ENCODE measurements at regions not wholly inside any gene's neighbourhood (a gene's known extent, or its start where the extent isn't known, plus 50 kb on each side); places are given as distances from the start of the nearest gene placed in this dataset.

DNA sequence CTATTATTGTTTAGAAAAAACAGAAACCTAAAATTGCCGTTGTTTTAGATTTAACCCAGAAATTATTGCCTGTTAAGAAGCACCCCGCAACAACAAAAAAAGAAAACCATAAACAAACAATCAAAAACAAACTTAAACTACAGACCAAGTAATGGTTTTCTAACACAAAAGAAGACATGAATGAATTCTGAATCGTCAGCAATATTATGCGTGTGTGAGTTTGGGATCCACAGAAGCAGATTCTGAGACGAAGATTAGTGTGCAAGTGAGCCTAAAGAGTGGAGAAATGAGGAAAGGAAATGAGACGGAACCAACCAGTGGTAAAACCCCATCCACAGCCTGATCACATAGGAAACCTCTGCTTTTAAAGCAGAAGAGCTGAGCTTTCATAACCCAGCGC lies 1514.9 kb upstream of the PIK3C3 start:
- H3K27ac Mint-ChIP-seq: no peak overlapping the region
- H3K9me3 Mint-ChIP-seq: peaks cover 4% of the 10 kb centered on the region
- H3K4me3 Mint-ChIP-seq: no peak overlapping the region
- no peaks in the 10 kb centered on the region for H3K4me1 Mint-ChIP-seq (ENCODE audit: low read depth)
- H3K27me3 Mint-ChIP-seq (ENCODE audit: insufficient read depth): no peaks in the 10 kb centered on the region
- no peaks in the 10 kb centered on the region for H3K36me3 Mint-ChIP-seq (ENCODE audit: low read depth)
- intact Hi-C loops (cut with micrococcal nuclease): no loop called here
- no peak for DNase-seq (ENCODE audit: low spot score)

DNA sequence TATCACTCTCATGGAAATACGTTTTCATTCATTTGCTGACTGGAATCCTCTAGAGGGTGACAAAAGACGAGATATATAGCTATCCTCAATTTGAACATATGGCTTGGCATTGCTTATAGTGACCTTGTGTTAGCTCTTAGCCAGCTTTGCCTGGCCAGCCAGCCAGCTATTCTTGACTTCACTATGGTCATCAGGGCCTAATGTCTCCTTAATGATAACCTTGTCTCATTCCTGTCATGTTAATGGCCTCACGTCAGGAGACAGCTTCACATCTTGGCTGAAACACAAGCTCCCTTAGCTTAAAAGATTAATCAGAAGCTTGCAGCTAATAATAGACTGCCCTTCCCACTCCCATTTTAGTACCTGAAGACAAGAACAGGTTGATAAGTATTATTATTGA lies 1517.5 kb upstream of the PIK3C3 start:
- DNase-seq (ENCODE audit: low spot score): no peak
- H3K9me3 Mint-ChIP-seq: no peaks in the 10 kb centered on the region
- H3K27me3 Mint-ChIP-seq (ENCODE audit: insufficient read depth): no peaks in the 10 kb centered on the region
- intact Hi-C loops (cut with micrococcal nuclease): no loop called here
- H3K4me1 Mint-ChIP-seq (ENCODE audit: low read depth): no peaks in the 10 kb centered on the region
- H3K36me3 Mint-ChIP-seq (ENCODE audit: low read depth): no peaks in the 10 kb centered on the region
- H3K4me3 Mint-ChIP-seq: no peak overlapping the region
- H3K27ac Mint-ChIP-seq: no peak overlapping the region

DNA sequence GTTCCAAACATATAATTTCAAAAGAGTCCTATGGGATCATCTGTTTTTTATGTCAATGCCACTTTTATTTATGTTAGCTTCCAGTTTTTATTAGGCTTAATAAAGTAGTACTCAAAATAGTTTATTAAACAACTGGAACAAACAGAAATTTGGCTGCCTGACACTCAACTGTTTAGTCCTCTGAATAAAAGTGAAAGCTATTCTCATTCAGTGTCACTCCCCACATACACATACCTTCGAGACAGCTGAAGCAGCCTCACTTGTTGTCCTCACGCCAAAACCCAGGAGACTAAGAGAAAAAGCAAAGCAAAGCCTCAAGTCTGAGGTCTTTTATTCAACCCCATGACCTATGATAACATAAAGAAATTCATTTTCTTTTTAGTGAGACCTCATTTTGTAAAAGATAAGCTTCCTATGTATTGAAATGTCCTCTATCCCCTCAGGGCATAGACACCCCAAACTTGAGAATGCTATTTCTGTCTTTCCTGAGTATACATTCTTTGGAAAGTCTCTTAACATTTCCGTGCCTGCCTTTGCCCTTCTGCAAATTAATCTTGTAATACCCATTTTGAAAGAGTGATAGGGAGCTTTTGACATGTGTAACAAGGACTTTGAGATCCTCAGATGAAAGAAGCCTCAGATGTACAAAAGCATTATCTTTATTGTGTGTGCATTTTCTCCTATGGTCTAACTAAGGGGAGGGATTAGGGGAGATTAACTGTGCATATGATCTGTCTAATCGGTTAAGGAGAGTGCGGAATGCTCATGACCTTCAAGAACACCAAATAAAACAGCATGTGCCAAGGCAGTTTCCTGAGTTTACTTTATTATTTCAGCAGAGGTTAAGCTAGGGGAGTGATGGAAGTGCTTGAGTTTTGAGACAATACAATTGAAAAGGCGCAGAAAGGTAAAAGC lies 1523.7 kb upstream of the PIK3C3 start:
- Mint-ChIP-seq H3K27me3 (ENCODE audit: insufficient read depth) (no peaks in the 10 kb centered on the region), H3K9me3 (no peaks in the 10 kb centered on the region), H3K36me3 (ENCODE audit: low read depth) (no peaks in the 10 kb centered on the region), H3K4me1 (ENCODE audit: low read depth) (no peaks in the 10 kb centered on the region), H3K27ac (no peak overlapping the region), H3K4me3 (no peak overlapping the region)
- intact Hi-C loops (cut with micrococcal nuclease): no loop called here
- DNase-seq (ENCODE audit: low spot score): no peak

DNA sequence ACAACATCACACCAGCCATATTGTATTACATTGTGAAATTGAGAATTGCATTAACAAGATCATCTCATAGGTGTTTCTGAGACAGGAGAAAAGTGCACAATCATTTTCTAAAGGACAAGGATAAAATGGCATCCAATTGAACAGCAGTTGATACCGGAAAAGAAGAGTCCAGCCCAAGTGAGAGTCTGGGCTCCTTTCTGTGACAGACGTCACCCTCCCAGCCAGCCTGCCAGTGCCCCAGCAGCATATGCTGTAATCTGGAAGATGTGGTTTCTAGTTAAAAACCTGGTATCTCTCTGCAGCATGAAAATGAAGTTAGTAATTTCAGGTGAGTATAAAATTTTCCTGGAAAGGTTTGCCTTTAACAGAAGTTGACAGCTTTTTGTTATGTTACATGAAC lies 1531.7 kb upstream of the PIK3C3 start:
- intact Hi-C loops (cut with micrococcal nuclease): no loop called here
- no peaks in the 10 kb centered on the region for H3K36me3 Mint-ChIP-seq (ENCODE audit: low read depth)
- H3K4me1 Mint-ChIP-seq (ENCODE audit: low read depth): no peaks in the 10 kb centered on the region

DNA sequence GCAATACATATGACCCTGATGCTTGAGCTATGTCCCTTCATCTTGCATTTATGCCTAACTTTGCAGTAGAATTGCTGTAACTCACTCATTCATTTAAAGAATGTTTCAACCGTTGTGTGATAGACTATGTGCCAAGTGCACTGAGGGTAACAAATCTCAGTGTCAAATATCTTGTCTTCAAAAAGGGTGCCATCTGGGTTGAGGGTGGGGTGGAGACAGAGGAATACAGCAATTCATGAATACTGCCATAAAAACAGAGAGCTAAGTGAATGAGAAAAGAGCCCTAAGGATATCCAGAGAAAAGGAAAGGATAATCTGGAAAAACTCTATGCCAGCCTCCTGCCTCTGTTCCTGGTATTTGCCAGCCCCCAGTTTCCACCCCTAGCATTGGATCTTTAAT lies 1534.4 kb upstream of the PIK3C3 start:
- H3K4me3 Mint-ChIP-seq: no peak overlapping the region
- no peaks in the 10 kb centered on the region for H3K27me3 Mint-ChIP-seq (ENCODE audit: insufficient read depth)
- peaks cover 5% of the 10 kb centered on the region for H3K9me3 Mint-ChIP-seq
- no peaks in the 10 kb centered on the region for H3K36me3 Mint-ChIP-seq (ENCODE audit: low read depth)
- no peaks in the 10 kb centered on the region for H3K4me1 Mint-ChIP-seq (ENCODE audit: low read depth)
- intact Hi-C loops (cut with micrococcal nuclease): no loop called here
- no peak overlapping the region for H3K27ac Mint-ChIP-seq
- no peak for DNase-seq (ENCODE audit: low spot score)

More for the DNA sequence above, 1531.7 kb upstream of the PIK3C3 start:
- Mint-ChIP-seq H3K27ac (no peak overlapping the region), H3K9me3 (peaks cover 5% of the 10 kb centered on the region), H3K27me3 (ENCODE audit: insufficient read depth) (no peaks in the 10 kb centered on the region), H3K4me3 (no peak overlapping the region)
- no peak for DNase-seq (ENCODE audit: low spot score)

DNA sequence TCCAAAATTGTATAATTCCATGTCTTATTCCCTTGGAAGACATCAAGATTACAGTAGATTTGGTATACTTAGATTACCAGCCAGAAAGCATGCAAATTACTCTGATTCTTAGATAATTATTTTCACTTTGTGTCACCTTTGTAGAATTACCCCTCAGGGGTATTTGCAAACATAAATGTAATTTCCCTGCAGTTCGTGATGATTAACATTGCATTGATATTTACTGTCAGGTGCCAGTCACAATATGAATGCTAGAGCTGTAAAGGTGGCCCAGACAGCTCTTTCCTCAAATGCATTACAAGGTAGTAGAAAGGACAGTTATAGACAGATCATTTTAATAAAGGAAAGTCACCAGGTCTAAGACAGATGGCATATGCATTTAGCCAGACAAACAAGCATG lies 1537.5 kb upstream of the PIK3C3 start:
- peaks cover 1% of the 10 kb centered on the region for H3K36me3 Mint-ChIP-seq (ENCODE audit: low read depth)
- H3K4me3 Mint-ChIP-seq: no peak overlapping the region
- intact Hi-C loops (cut with micrococcal nuclease): no loop called here
- no peak for DNase-seq (ENCODE audit: low spot score)
- no peak overlapping the region for H3K27ac Mint-ChIP-seq
- H3K4me1 Mint-ChIP-seq (ENCODE audit: low read depth): no peaks in the 10 kb centered on the region
- peaks cover 5% of the 10 kb centered on the region for H3K9me3 Mint-ChIP-seq
- no peaks in the 10 kb centered on the region for H3K27me3 Mint-ChIP-seq (ENCODE audit: insufficient read depth)

DNA sequence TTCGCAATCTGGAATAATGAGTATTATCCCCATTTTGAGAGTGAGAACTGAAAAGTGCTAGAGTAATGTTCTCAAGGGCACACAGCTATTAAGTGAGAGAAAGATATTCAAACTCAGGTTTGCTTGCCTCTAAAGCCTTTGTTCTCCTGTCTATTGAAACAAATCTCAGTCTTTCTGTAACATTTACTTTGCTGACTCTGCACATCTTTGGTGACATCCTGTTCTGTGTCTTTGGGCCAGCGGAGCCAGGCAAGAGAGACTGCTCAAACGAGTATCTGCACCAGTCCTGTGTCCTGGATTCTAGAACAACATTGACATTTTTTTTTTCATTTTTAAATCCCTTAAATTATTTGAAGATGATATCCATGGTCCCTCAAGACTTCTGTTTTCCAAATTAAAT lies 1539.2 kb upstream of the PIK3C3 start:
- DNase-seq (ENCODE audit: low spot score): no peak
- Mint-ChIP-seq H3K27ac (no peak overlapping the region), H3K9me3 (peaks cover 5% of the 10 kb centered on the region), H3K27me3 (ENCODE audit: insufficient read depth) (no peaks in the 10 kb centered on the region), H3K4me1 (ENCODE audit: low read depth) (no peaks in the 10 kb centered on the region), H3K4me3 (no peak overlapping the region), H3K36me3 (ENCODE audit: low read depth) (peaks cover 1% of the 10 kb centered on the region)
- intact Hi-C loops (cut with micrococcal nuclease): no loop called here

DNA sequence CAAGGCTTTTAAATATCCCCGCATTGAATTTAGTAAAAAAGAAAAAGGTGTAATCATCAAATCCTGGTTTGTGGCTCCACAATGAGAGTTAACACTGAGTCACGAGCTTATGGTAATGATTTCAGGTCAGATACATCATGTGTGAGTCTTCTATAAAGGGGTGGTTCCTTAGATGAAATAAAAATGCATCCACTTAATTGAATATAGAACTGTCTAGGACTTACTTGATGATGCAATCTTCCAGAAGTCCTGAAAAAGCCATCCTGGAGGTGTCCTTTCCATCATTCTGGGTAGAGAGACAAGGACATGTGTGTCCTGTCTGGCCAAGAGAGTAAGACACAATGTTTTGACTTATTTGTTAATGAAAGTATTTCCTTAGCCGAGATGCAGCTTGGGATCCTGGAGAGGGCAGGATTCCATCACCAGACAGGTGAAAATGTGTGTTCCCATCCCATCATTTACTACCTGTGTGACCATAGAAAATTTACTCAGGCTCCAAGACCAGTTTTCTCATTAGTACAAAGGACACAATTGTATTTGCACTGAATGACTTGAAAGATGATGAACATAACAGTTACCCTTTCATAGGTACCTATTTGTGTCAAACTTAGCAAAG lies 1539.8 kb upstream of the PIK3C3 start:
- H3K27ac Mint-ChIP-seq: no peak overlapping the region
- intact Hi-C loops (cut with micrococcal nuclease): no loop called here

DNA sequence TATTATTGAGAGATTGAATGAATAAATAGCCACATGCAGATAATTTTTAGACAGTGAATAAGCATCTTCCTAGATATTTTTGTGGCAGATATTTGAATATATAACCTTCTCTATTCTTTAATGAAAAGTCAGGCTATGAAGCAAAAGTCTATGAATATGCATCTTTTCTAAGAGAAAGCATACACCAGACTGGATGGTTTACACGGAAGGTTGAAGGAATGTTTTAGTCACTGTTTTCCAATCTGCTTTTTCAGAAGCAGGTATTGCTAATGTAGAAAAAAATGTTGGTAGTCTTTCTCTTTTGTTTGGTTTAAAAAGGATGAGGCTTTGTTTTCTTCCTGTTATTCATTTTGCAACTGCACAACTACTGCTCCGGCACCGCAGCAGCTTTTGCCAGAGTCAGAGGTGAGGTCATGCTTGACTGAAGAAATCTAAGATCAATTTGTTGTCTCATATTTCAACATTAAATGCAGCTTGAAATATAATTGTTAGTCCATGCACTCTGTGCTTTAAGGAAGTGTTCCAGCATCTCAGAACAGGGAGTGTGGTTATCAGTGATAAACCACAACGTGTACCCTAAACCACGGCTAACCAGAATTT lies 1540.8 kb upstream of the PIK3C3 start:
- Mint-ChIP-seq H3K4me3 (no peak overlapping the region), H3K27me3 (ENCODE audit: insufficient read depth) (no peaks in the 10 kb centered on the region), H3K9me3 (no peaks in the 10 kb centered on the region), H3K36me3 (ENCODE audit: low read depth) (peaks cover 1% of the 10 kb centered on the region), H3K4me1 (ENCODE audit: low read depth) (no peaks in the 10 kb centered on the region), H3K27ac (no peak overlapping the region)
- DNase-seq (ENCODE audit: low spot score): no peak
- intact Hi-C loops (cut with micrococcal nuclease): no loop called here

More for the DNA sequence above, 1539.8 kb upstream of the PIK3C3 start:
- H3K9me3 Mint-ChIP-seq: peaks cover 5% of the 10 kb centered on the region
- H3K36me3 Mint-ChIP-seq (ENCODE audit: low read depth): peaks cover 1% of the 10 kb centered on the region
- no peaks in the 10 kb centered on the region for H3K27me3 Mint-ChIP-seq (ENCODE audit: insufficient read depth)
- no peak overlapping the region for H3K4me3 Mint-ChIP-seq
- H3K4me1 Mint-ChIP-seq (ENCODE audit: low read depth): no peaks in the 10 kb centered on the region
- no peak for DNase-seq (ENCODE audit: low spot score)

DNA sequence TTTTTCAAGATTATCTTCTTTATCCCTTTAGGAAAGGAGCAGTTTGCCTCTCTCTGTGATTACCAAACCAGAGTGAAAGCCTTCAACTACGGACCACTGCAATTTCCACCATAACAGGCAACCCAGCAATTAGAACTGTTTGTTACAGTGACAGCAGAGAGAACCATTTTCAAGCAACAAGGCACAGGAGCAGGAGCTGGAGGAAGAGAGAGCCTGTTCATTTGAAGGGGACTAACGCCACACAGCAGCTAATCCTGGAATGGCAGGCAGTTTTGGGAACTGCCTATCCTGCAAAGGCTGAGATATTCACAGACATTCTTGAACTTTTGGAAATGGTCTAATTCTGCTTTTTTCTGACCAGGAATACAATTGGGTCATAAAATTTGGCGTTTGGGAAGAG lies 1541.9 kb upstream of the PIK3C3 start:
- Mint-ChIP-seq H3K27ac (no peak overlapping the region), H3K4me3 (no peak overlapping the region), H3K4me1 (ENCODE audit: low read depth) (no peaks in the 10 kb centered on the region), H3K9me3 (no peaks in the 10 kb centered on the region), H3K36me3 (ENCODE audit: low read depth) (peaks cover 1% of the 10 kb centered on the region), H3K27me3 (ENCODE audit: insufficient read depth) (no peaks in the 10 kb centered on the region)
- intact Hi-C loops (cut with micrococcal nuclease): no loop called here
- DNase-seq (ENCODE audit: low spot score): no peak

DNA sequence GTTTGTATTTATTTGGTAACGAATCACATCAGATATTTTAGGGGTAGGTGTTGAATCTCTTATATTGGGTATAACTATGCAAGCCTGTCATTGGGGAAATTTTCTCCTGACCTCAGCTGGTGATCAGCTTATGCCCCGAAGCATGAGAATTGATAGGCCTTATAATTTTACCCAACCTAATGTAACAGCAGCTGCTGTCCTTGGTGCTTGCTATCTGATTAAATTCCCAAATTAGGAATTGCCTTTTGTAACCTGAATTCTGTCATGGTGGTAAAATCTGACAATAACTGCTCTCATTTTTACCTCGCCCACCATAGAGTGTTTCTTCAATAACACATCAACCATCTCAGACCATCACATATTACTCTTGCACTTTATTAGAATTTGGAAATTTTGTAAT lies 1542.6 kb upstream of the PIK3C3 start:
- no peak overlapping the region for H3K27ac Mint-ChIP-seq
- H3K4me1 Mint-ChIP-seq (ENCODE audit: low read depth): no peaks in the 10 kb centered on the region
- no peaks in the 10 kb centered on the region for H3K27me3 Mint-ChIP-seq (ENCODE audit: insufficient read depth)
- H3K9me3 Mint-ChIP-seq: no peaks in the 10 kb centered on the region
- intact Hi-C loops (cut with micrococcal nuclease): no loop called here
- DNase-seq (ENCODE audit: low spot score): no peak
- H3K4me3 Mint-ChIP-seq: no peak overlapping the region
- peaks cover 1% of the 10 kb centered on the region for H3K36me3 Mint-ChIP-seq (ENCODE audit: low read depth)

DNA sequence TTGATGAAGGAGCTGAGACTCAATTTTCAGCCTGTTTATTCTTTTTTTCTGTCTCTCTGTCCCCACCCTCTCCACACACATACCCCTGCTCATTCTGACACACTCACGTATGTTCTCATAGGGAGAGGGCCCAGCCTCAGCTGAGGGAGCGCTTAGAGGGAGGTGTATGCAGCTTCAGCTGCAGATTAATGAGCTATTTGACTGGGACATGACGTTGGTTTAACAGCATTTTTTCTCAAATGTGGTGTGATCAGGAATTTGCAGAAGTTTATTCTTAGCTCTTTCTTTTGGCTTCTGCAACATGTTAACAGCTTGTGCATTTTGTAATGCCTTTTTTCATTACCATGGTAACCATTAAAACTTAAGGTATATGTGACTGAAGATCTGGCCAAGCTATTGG lies 1547.1 kb upstream of the PIK3C3 start:
- intact Hi-C loops (cut with micrococcal nuclease): no loop called here
- H3K36me3 Mint-ChIP-seq (ENCODE audit: low read depth): no peaks in the 10 kb centered on the region

DNA sequence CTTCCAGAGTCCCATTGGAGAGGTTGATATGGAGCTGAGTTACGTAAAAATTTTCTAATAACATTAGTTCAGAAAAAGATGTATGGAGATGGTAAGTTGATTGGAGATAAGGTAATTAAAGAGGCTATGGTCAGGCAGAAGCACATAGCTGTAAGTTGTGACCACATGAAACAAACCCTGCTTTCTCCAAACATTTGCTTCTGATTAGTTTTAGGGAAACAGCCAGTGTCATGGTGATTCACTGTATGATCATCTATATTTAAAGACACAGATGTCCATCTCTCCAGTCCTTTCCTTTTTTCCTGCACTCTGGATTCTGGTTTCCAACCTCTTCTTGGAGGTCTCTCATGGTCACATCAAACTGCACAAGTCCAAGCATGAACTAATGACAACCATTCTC lies 1550.8 kb upstream of the PIK3C3 start:
- intact Hi-C loops (cut with micrococcal nuclease): no loop called here
- Mint-ChIP-seq H3K4me3 (no peak overlapping the region), H3K4me1 (ENCODE audit: low read depth) (no peaks in the 10 kb centered on the region), H3K27ac (no peak overlapping the region), H3K36me3 (ENCODE audit: low read depth) (no peaks in the 10 kb centered on the region), H3K9me3 (no peaks in the 10 kb centered on the region), H3K27me3 (ENCODE audit: insufficient read depth) (no peaks in the 10 kb centered on the region)
- DNase-seq (ENCODE audit: low spot score): no peak

More for the DNA sequence above, 1547.1 kb upstream of the PIK3C3 start:
- no peaks in the 10 kb centered on the region for H3K27me3 Mint-ChIP-seq (ENCODE audit: insufficient read depth)
- no peak overlapping the region for H3K27ac Mint-ChIP-seq
- no peaks in the 10 kb centered on the region for H3K9me3 Mint-ChIP-seq
- no peaks in the 10 kb centered on the region for H3K4me1 Mint-ChIP-seq (ENCODE audit: low read depth)
- no peak overlapping the region for H3K4me3 Mint-ChIP-seq
- no peak for DNase-seq (ENCODE audit: low spot score)

Data from activated T-helper 1 cell treated with anti-CD3 and anti-CD28 coated beads, Interleukin-12 subunit alpha, Interleukin-12 subunit beta, Interleukin-2, Interleukin-4 antibody, amounts not matched to agents 30 ng/mL and 10 ng/mL and 1 ng/mL, durations not matched to agents 14 hours and 24 hours and 36 hours (primary cell).